Activated CD4-positive, alpha-beta memory T cell treated with anti-CD3 and anti-CD28 coated beads, Interleukin-2, amount 10 ng/mL, durations not matched to agents 7 days and 5 days (primary cell): ENCODE measurements at regions not wholly inside any gene's neighbourhood (a gene's known extent, or its start where the extent isn't known, plus 50 kb on each side); places are given as distances from the start of the nearest gene placed in this dataset.
"Not testable (repeated sequence)": the region's sequence is repeated elsewhere in the genome, so short reads cannot be mapped to it uniquely, and the experiment has no call there.

Experiments
- CTCF ChIA-PET: fragments of 350-600 bp; sonication (Branson Sonifier 250); formaldehyde crosslinking; loops from one replicate; lab custom pipeline; 2021; ENCODE audit warnings: antibody characterized with exemption, inconsistent platforms; lab: Charles Lee
- POLR2A ChIA-PET: fragments of 350-600 bp; sonication (Branson Sonifier 250); formaldehyde crosslinking; loops from one replicate; lab custom pipeline; 2021; ENCODE audit warnings: antibody characterized with exemption; lab: Charles Lee
- DNase-seq: peaks from one replicate; pipeline ENCODE4 v3.0.0-alpha.2; 2020
- H3K27ac Mint-ChIP-seq: one replicate; pipeline ENCODE4 v1.8.0; 2021; ENCODE audit warnings: mild to moderate bottlenecking, mixed read lengths
- H3K27me3 Mint-ChIP-seq: one replicate; pipeline ENCODE4 v1.8.0; 2021; ENCODE audit warnings: mixed read lengths
- H3K36me3 Mint-ChIP-seq: one replicate; pipeline ENCODE4 v1.8.0; 2021; ENCODE audit warnings: low read depth, mixed read lengths
- H3K4me1 Mint-ChIP-seq: one replicate; pipeline ENCODE4 v1.8.0; 2021; ENCODE audit warnings: mixed read lengths
- H3K4me3 Mint-ChIP-seq: one replicate; pipeline ENCODE4 v1.8.0; 2021; ENCODE audit warnings: mild to moderate bottlenecking, mixed read lengths
- H3K9me3 Mint-ChIP-seq: one replicate; pipeline ENCODE4 v1.8.0; 2021; ENCODE audit warnings: mixed read lengths

GRCh38 chr10:34029455-34029854 lies 695.0 kb upstream of the NRP1 start:
- POLR2A ChIA-PET = no interaction called here
- CTCF ChIA-PET = no interaction called here
- DNase-seq = no peak
- no peaks in the 10 kb centered on the region for H3K27me3 Mint-ChIP-seq
- no peak overlapping the region for H3K4me3 Mint-ChIP-seq
- no peaks in the 10 kb centered on the region for H3K36me3 Mint-ChIP-seq
- H3K4me1 Mint-ChIP-seq = no peaks in the 10 kb centered on the region
- no peak overlapping the region for H3K27ac Mint-ChIP-seq
- H3K9me3 Mint-ChIP-seq = no peaks in the 10 kb centered on the region

GRCh38 chr10:34028936-34029335 lies 694.5 kb upstream of the NRP1 start:
- POLR2A ChIA-PET = no interaction called here
- no peaks in the 10 kb centered on the region for H3K4me1 Mint-ChIP-seq
- CTCF ChIA-PET = no interaction called here

GRCh38 chr10:34024693-34025425 lies 690.4 kb upstream of the NRP1 start:
- CTCF ChIA-PET = no interaction called here
- no peaks in the 10 kb centered on the region for H3K27me3 Mint-ChIP-seq
- no peak overlapping the region for H3K4me3 Mint-ChIP-seq
- H3K4me1 Mint-ChIP-seq = no peaks in the 10 kb centered on the region
- H3K9me3 Mint-ChIP-seq = no peaks in the 10 kb centered on the region
- no peak overlapping the region for H3K27ac Mint-ChIP-seq
- no peaks in the 10 kb centered on the region for H3K36me3 Mint-ChIP-seq
- POLR2A ChIA-PET = no interaction called here
- DNase-seq = no peak

More at GRCh38 chr10:34028936-34029335, 694.5 kb upstream of the NRP1 start:
- Mint-ChIP-seq H3K27me3 (no peaks in the 10 kb centered on the region), H3K4me3 (no peak overlapping the region), H3K27ac (no peak overlapping the region), H3K36me3 (no peaks in the 10 kb centered on the region), H3K9me3 (no peaks in the 10 kb centered on the region)
- DNase-seq = no peak

- Mint-ChIP-seq H3K9me3 (no peaks in the 10 kb centered on the region), H3K36me3 (no peaks in the 10 kb centered on the region), H3K27me3 (no peaks in the 10 kb centered on the region), H3K4me1 (no peaks in the 10 kb centered on the region), H3K27ac (no peak overlapping the region), H3K4me3 (no peak overlapping the region)
- POLR2A ChIA-PET = no interaction called here
- CTCF ChIA-PET = no interaction called here
- DNase-seq = no peak
These were observed 689.8 kb upstream of the NRP1 start for GRCh38 chr10:34024282-34024681.

GRCh38 chr10:34022195-34022594 lies 687.7 kb upstream of the NRP1 start:
- no peak overlapping the region for H3K4me3 Mint-ChIP-seq
- POLR2A ChIA-PET = no interaction called here
- no peaks in the 10 kb centered on the region for H3K36me3 Mint-ChIP-seq
- CTCF ChIA-PET = no interaction called here
- no peaks in the 10 kb centered on the region for H3K4me1 Mint-ChIP-seq
- H3K27ac Mint-ChIP-seq = no peak overlapping the region
- no peak for DNase-seq
- no peaks in the 10 kb centered on the region for H3K9me3 Mint-ChIP-seq
- no peaks in the 10 kb centered on the region for H3K27me3 Mint-ChIP-seq

GRCh38 chr10:34018784-34019183 lies 684.3 kb upstream of the NRP1 start:
- no peak overlapping the region for H3K4me3 Mint-ChIP-seq
- no peaks in the 10 kb centered on the region for H3K36me3 Mint-ChIP-seq
- ChIA-PET CTCF (no interaction called here), POLR2A (no interaction called here)
- DNase-seq = no peak
- H3K27ac Mint-ChIP-seq = no peak overlapping the region
- no peaks in the 10 kb centered on the region for H3K9me3 Mint-ChIP-seq
- no peaks in the 10 kb centered on the region for H3K4me1 Mint-ChIP-seq
- no peaks in the 10 kb centered on the region for H3K27me3 Mint-ChIP-seq

GRCh38 chr10:34018129-34018528 lies 683.7 kb upstream of the NRP1 start:
- H3K36me3 Mint-ChIP-seq = no peaks in the 10 kb centered on the region

GRCh38 chr10:34017281-34017680 lies 682.8 kb upstream of the NRP1 start:
- H3K4me1 Mint-ChIP-seq = no peaks in the 10 kb centered on the region
- ChIA-PET POLR2A (no interaction called here), CTCF (no interaction called here)
- no peaks in the 10 kb centered on the region for H3K27me3 Mint-ChIP-seq
- no peaks in the 10 kb centered on the region for H3K36me3 Mint-ChIP-seq
- H3K27ac Mint-ChIP-seq = no peak overlapping the region
- no peak for DNase-seq
- no peaks in the 10 kb centered on the region for H3K9me3 Mint-ChIP-seq
- H3K4me3 Mint-ChIP-seq = no peak overlapping the region

More at GRCh38 chr10:34018129-34018528, 683.7 kb upstream of the NRP1 start:
- no peak for DNase-seq
- ChIA-PET CTCF (interaction anchor here (0.7 kb wide), 1 partner anchor 115 kb away, joined by 4 read pairs; no protein-coding TSS in a partner anchor), POLR2A (no interaction called here)
- H3K4me1 Mint-ChIP-seq = no peaks in the 10 kb centered on the region
- H3K27ac Mint-ChIP-seq = no peak overlapping the region
- H3K4me3 Mint-ChIP-seq = no peak overlapping the region
- H3K9me3 Mint-ChIP-seq = no peaks in the 10 kb centered on the region
- H3K27me3 Mint-ChIP-seq = no peaks in the 10 kb centered on the region

GRCh38 chr10:34016576-34016975 lies 682.1 kb upstream of the NRP1 start:
- H3K27me3 Mint-ChIP-seq = no peaks in the 10 kb centered on the region
- no peak for DNase-seq
- ChIA-PET POLR2A (no interaction called here), CTCF (no interaction called here)
- H3K36me3 Mint-ChIP-seq = no peaks in the 10 kb centered on the region
- no peak overlapping the region for H3K27ac Mint-ChIP-seq
- H3K9me3 Mint-ChIP-seq = no peaks in the 10 kb centered on the region
- H3K4me3 Mint-ChIP-seq = no peak overlapping the region
- H3K4me1 Mint-ChIP-seq = no peaks in the 10 kb centered on the region

- H3K4me3 Mint-ChIP-seq = no peak overlapping the region
- no peaks in the 10 kb centered on the region for H3K27me3 Mint-ChIP-seq
- no peaks in the 10 kb centered on the region for H3K4me1 Mint-ChIP-seq
- ChIA-PET POLR2A (no interaction called here), CTCF (no interaction called here)
- no peak for DNase-seq
- H3K27ac Mint-ChIP-seq = no peak overlapping the region
- H3K9me3 Mint-ChIP-seq = no peaks in the 10 kb centered on the region
- H3K36me3 Mint-ChIP-seq = no peaks in the 10 kb centered on the region
These were observed 681.2 kb upstream of the NRP1 start for GRCh38 chr10:34015700-34016099.

- ChIA-PET POLR2A (no interaction called here), CTCF (no interaction called here)
- H3K27ac Mint-ChIP-seq = no peak overlapping the region
- H3K9me3 Mint-ChIP-seq = no peaks in the 10 kb centered on the region
- DNase-seq = no peak
- no peaks in the 10 kb centered on the region for H3K4me1 Mint-ChIP-seq
- no peaks in the 10 kb centered on the region for H3K27me3 Mint-ChIP-seq
- H3K4me3 Mint-ChIP-seq = no peak overlapping the region
- H3K36me3 Mint-ChIP-seq = no peaks in the 10 kb centered on the region
These were observed 678.8 kb upstream of the NRP1 start for GRCh38 chr10:34013235-34013634.

GRCh38 chr10:34010891-34011290 lies 676.4 kb upstream of the NRP1 start:
- Mint-ChIP-seq H3K4me1 (no peaks in the 10 kb centered on the region), H3K9me3 (no peaks in the 10 kb centered on the region), H3K27me3 (no peaks in the 10 kb centered on the region), H3K36me3 (no peaks in the 10 kb centered on the region), H3K27ac (no peak overlapping the region), H3K4me3 (no peak overlapping the region)
- POLR2A ChIA-PET = no interaction called here
- CTCF ChIA-PET = interaction anchor here (0.7 kb wide), 1 partner anchor 215 kb away, joined by 3 read pairs; no protein-coding TSS in a partner anchor
- DNase-seq = no peak

GRCh38 chr10:34010228-34010627 lies 675.8 kb upstream of the NRP1 start:
- H3K27me3 Mint-ChIP-seq, H3K9me3 Mint-ChIP-seq, H3K27ac Mint-ChIP-seq, H3K4me1 Mint-ChIP-seq, H3K4me3 Mint-ChIP-seq, DNase-seq, POLR2A ChIA-PET, H3K36me3 Mint-ChIP-seq: not testable (repeated sequence)
- CTCF ChIA-PET = interaction anchor here (0.7 kb wide), 1 partner anchor 215 kb away, joined by 3 read pairs; no protein-coding TSS in a partner anchor

GRCh38 chr10:34008656-34009055 lies 674.2 kb upstream of the NRP1 start:
- POLR2A ChIA-PET = no interaction called here
- Mint-ChIP-seq H3K36me3 (no peaks in the 10 kb centered on the region), H3K9me3 (no peaks in the 10 kb centered on the region), H3K27me3 (no peaks in the 10 kb centered on the region), H3K27ac (no peak overlapping the region), H3K4me3 (no peak overlapping the region), H3K4me1 (no peaks in the 10 kb centered on the region)
- CTCF ChIA-PET = no interaction called here
- DNase-seq = no peak
